ENCODE measurements at regions not wholly inside any gene's neighbourhood (a gene's known extent, or its start where the extent isn't known, plus 50 kb on each side); places are given as distances from the start of the nearest gene placed in this dataset.

- TF ChIP-seq CTCF (IDR thresholded peaks at IDR 0.05), result no peak
- TF ChIP-seq POLR2A (IDR thresholded peaks at IDR 0.05), result no peak
- TF ChIP-seq EP300 (IDR thresholded peaks at IDR 0.05), result no peak
These were observed 208.2 kb upstream of the CMC1 start for GRCh38 chr3:28033059-28033784.
